Rectal smooth muscle tissue (tissue), 1 donor: ENCODE measurements at regions not wholly inside any gene's neighbourhood (a gene's known extent, or its start where the extent isn't known, plus 50 kb on each side); places are given as distances from the start of the nearest gene placed in this dataset.

Experiments
- H3K27ac ChIP-seq: one replicate; pipeline ENCODE4 v1.7.0; 2013; ENCODE audit warnings: low read depth, low read length, inconsistent platforms
- H3K27me3 ChIP-seq: one replicate; pipeline ENCODE4 v1.7.0; 2013; ENCODE audit warnings: low read length; ENCODE audit not compliant: control insufficient read depth, insufficient read depth
- H3K36me3 ChIP-seq: one replicate; pipeline ENCODE4 v1.7.0; 2013; ENCODE audit warnings: low read length; ENCODE audit not compliant: control insufficient read depth, insufficient read depth
- H3K4me1 ChIP-seq: one replicate; pipeline ENCODE4 v1.7.0; 2013; ENCODE audit warnings: low read length; ENCODE audit not compliant: control insufficient read depth, insufficient read depth
- H3K4me3 ChIP-seq: one replicate; pipeline ENCODE4 v1.7.0; 2013; ENCODE audit warnings: low read length
- H3K9ac ChIP-seq: one replicate; pipeline ENCODE4 v1.7.0; 2013; ENCODE audit warnings: low read length

DNA sequence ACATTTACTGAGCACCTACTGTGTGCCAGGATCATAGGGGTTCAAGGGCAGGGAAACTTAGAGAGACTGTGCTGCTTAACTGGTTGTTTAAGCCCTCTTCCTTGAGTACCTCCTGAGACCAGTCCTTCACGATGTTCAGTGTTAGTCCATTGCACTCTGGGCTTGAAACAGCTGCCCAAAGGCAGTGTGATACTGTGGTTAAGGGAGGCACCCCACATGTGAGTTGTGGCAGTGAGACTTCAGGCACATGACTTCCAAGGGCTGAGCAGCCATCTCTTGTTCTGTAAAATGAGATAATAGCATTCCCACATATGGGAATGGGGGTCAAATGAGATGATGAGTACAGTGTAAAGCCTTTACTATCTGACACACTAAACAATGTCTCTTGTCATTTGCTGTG, 75.1 kb downstream of the LINGO1 start:
- H3K4me3 ChIP-seq = no peak overlapping the region
- H3K4me1 ChIP-seq = no peaks in the 10 kb centered on the region
- no peaks in the 10 kb centered on the region for H3K36me3 ChIP-seq
- H3K27me3 ChIP-seq = no peaks in the 10 kb centered on the region
- H3K9ac ChIP-seq = no peak overlapping the region
- no peak overlapping the region for H3K27ac ChIP-seq

DNA sequence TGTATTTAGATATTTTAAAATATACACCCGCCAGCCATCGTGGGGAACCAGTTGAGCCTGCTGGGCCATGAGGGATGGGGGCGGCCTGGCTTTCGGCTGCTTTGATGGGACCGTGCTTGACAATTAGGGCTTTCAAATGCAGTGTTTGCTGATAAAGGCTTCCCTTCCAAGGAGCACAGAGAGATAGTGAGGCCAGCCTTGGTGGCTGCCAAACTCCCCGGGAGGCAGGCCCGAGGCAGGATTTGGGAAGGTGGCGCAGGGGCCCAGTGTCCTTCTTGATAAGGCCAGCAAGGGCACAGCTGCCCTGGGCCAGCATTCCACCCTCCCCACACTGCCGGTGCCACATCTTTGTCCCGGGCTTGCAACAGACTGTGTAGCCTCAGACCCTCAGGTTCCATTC, 75.6 kb downstream of the LINGO1 start:
- Histone ChIP-seq H3K27ac (no peak overlapping the region), H3K36me3 (no peaks in the 10 kb centered on the region), H3K4me1 (no peaks in the 10 kb centered on the region), H3K4me3 (no peak overlapping the region), H3K9ac (no peak overlapping the region), H3K27me3 (no peaks in the 10 kb centered on the region)

DNA sequence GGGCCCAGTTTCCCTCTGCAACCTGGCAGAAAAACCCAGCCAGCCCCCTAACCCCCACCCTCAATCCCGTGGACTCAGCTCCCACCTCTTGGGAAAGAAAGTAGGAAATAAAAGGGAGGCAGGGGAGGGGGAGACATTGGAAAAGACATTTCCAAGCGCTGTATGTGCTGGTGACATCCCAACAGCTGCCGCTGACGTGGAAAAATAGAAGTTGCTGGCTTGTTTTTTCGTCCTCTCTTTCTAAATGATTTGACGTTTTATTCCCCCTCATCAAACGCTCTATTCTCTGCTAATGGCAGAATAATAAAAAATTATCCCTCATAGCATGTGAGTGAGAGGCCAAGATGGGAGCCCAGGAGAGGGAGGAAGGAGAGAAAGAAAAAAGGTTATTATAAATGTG, 76.1 kb downstream of the LINGO1 start:
- Histone ChIP-seq H3K27ac (no peak overlapping the region), H3K4me3 (no peak overlapping the region), H3K4me1 (no peaks in the 10 kb centered on the region), H3K27me3 (no peaks in the 10 kb centered on the region), H3K36me3 (no peaks in the 10 kb centered on the region), H3K9ac (no peak overlapping the region)

DNA sequence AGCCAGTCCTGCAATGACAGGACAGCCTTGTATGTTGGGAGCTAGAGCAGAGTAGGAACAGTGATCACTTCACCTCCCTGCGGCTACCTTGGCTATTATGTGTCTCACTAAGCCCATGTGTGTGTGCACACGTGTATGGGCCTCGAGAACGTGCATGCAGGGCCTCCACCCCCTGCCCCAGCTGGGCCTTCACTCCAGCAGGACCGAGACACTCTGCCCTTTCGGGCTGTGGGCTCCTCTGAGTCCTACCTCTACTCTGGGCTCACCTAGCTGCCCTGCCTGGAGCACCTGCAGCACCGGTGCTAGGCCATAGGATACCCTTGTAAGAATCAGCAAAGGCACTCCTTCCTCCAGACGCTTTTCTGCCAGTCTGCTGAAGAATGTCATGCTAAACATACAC, 77.5 kb downstream of the LINGO1 start:
- Histone ChIP-seq H3K27ac (no peak overlapping the region), H3K9ac (no peak overlapping the region), H3K4me3 (no peak overlapping the region), H3K27me3 (no peaks in the 10 kb centered on the region), H3K36me3 (no peaks in the 10 kb centered on the region), H3K4me1 (no peaks in the 10 kb centered on the region)

DNA sequence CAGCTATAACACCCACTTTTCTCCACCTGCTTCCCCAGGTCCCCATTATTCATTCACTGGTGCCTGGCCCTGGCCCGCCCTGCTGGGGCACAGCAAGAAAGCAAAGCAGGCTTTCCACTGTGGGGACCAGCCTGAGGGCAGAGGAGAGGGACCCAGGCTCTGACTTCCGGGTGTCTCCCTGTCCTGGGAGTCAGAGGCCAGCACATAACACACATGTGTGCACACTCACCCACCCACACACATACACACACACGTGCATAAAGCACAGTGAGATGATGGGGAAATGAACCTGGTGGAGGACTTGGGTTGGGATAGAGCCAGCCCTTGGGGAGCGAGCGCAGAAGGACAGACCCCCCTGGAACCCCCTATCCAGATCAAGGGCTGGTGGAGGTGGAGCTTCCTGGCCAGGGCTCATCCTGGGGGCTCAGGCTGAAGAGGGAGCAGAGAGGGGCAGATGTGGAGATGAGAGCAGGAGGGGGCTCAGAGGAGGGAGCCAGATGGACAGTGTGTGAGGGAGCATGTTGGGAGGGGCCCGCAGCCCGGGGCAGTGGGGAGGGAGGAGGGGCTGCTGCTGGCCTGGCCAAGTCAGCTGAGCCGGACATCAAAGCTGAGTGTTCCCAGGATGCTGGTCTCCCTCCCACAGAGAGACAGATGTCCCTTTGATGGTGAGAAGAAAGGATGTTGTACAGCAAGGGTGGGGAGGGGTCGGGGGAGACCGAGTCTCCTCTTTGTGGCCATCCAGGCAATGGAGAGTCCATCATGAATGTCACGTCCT, 78.2 kb downstream of the LINGO1 start:
- H3K27me3 ChIP-seq = no peaks in the 10 kb centered on the region
- no peaks in the 10 kb centered on the region for H3K36me3 ChIP-seq
- no peaks in the 10 kb centered on the region for H3K4me1 ChIP-seq
- no peak overlapping the region for H3K4me3 ChIP-seq
- no peak overlapping the region for H3K9ac ChIP-seq
- H3K27ac ChIP-seq = no peak overlapping the region

DNA sequence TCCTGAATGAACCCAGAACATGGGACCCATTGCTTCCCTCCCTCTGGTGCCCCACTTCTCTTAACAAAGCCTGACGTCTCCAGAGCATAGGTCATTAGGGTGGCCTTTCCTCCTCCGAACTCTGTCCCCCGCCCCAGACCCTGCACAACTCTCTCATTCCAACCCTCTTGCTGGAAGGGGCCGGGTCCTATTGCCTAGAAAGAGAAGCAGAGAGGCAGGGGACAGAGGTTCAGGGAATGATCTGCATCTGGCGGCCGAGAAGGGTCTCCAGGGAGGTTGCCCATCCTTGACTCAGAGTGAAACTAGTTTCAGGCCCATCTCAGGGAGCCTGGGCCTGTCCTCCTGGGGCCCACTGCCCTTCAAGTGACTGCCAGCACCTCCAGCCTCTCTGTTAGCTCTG, 79.0 kb downstream of the LINGO1 start:
- Histone ChIP-seq H3K36me3 (no peaks in the 10 kb centered on the region), H3K4me3 (no peak overlapping the region), H3K4me1 (no peaks in the 10 kb centered on the region), H3K9ac (no peak overlapping the region), H3K27ac (no peak overlapping the region), H3K27me3 (no peaks in the 10 kb centered on the region)

DNA sequence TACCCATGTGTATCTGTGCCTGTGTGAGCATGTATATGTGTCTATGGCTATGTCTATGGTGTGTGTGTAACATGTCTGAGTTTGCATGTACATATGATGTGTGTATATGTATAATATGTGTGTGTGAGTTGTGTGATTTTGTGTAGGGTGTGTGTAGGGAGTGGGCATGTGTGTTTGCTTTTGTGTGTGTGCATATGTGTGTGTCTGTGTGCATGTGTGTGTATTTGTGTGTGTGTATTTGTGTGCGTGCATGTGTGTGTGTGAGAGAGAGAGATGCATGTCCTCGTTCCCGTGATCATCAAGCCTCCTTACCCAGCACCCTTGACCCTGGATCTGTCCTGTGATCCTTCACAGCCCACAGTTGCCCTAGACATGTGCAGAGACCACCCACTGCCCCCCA, 79.5 kb downstream of the LINGO1 start:
- no peak overlapping the region for H3K9ac ChIP-seq
- H3K27me3 ChIP-seq = no peaks in the 10 kb centered on the region
- no peak overlapping the region for H3K4me3 ChIP-seq
- H3K36me3 ChIP-seq = no peaks in the 10 kb centered on the region
- H3K27ac ChIP-seq = no peak overlapping the region
- H3K4me1 ChIP-seq = no peaks in the 10 kb centered on the region

DNA sequence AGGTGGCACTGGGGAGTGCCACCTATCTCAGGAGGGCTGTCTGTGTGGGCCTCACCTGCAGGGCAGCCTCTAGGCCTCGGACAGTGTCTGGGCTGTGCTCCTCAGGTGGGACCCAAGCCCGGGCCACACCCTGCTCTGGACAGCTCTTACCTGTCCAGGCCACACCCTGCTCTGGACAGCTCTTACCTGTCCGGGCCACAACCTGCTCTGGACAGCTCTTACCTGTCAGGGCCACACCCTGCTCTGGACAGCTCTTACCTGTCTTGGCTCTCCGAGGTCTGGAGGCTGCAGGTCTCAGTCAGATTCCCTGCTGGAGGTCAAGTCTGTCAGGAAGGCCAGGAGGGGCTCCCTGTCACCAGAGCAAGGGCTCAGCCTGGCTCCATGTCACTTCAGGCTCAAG, 80.6 kb downstream of the LINGO1 start:
- no peaks in the 10 kb centered on the region for H3K4me1 ChIP-seq
- no peaks in the 10 kb centered on the region for H3K36me3 ChIP-seq
- no peak overlapping the region for H3K4me3 ChIP-seq
- H3K27ac ChIP-seq = no peak overlapping the region
- no peaks in the 10 kb centered on the region for H3K27me3 ChIP-seq
- no peak overlapping the region for H3K9ac ChIP-seq

DNA sequence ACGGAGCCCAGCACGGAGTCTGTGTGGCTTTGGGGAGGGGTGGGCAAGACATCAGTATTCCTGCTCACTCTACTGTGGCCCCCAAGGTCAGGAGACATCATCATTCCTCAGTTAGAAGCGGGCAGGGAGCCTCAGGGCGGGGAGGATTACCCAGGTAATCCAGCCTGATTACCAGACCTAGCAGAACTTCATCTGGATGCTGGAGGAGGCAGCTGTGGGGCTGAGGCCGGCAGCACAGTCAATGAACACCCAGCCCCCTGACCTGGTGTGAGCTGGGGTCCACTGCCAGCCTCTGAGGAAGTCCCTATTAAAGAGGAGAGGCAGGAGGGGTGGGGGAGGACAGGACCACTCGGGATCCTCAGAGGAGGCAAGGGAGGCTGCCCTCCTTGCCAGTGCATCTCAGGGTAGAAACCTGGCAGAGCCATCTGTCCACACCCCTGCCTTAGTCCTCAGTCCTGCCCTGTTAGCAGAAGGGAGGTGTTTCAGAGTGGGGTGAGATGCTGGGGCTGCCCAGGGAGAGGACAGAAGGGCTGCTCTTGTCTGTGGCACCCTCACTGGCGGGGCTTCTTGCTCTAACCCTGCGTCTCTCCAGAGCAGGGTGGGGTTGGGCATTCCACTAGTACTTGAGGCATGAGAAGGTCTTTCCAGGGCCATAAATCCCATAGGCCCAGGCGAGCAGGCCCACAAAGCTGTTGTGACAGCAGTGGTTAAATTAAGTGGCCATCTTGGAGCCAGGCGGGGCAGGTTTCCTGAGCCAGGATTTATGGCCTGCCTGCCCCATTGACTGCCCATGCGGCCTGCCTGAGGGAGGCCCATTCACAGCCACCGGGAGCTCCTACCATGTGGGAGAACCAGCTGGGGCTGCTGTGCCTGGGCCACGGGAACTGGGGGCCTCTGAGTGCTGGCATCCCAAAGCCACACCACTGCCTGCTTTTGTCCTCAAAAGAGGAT, 82.1 kb downstream of the LINGO1 start:
- H3K9ac ChIP-seq = no peak overlapping the region

DNA sequence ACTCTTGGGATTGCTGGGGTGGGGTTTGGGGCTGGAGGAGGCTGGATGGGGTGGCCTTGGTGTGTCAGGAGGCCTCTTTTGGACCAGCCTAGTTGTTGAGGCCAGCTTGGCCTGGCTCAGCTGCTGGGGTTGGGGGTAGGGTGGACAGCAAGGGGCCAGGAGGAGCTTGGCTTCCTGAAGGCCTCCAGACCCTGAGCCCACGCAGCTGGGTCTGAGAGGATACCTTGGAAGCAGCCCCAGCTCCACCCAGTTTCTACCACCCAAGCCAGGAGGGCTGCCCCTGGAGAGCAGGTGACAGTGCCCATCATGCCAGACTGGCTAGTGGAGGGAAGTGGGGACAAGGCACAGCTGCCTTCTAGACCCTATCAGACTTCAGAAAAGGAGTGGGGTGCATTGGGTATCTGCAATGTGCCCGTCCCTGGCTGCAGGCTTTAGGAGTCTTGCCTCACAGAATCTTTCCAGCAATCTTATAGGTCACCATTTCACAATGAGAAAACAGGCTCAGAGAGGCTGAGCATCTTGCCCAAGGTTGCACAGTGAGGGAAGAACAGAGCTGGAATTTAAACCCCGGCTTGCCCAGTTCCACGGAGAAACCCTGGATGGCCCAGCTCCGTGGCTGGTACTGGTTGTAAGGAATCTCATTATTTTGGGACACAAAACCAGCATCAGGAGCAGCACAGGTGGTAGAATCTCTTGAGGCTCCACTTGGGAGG, 83.0 kb downstream of the LINGO1 start:
- H3K4me1 ChIP-seq = no peaks in the 10 kb centered on the region
- H3K27me3 ChIP-seq = no peaks in the 10 kb centered on the region
- H3K27ac ChIP-seq = no peak overlapping the region
- no peak overlapping the region for H3K4me3 ChIP-seq
- no peak overlapping the region for H3K9ac ChIP-seq
- no peaks in the 10 kb centered on the region for H3K36me3 ChIP-seq

More for the DNA sequence above, 82.1 kb downstream of the LINGO1 start:
- Histone ChIP-seq H3K36me3 (no peaks in the 10 kb centered on the region), H3K4me1 (no peaks in the 10 kb centered on the region), H3K4me3 (no peak overlapping the region), H3K27me3 (no peaks in the 10 kb centered on the region), H3K27ac (no peak overlapping the region)

DNA sequence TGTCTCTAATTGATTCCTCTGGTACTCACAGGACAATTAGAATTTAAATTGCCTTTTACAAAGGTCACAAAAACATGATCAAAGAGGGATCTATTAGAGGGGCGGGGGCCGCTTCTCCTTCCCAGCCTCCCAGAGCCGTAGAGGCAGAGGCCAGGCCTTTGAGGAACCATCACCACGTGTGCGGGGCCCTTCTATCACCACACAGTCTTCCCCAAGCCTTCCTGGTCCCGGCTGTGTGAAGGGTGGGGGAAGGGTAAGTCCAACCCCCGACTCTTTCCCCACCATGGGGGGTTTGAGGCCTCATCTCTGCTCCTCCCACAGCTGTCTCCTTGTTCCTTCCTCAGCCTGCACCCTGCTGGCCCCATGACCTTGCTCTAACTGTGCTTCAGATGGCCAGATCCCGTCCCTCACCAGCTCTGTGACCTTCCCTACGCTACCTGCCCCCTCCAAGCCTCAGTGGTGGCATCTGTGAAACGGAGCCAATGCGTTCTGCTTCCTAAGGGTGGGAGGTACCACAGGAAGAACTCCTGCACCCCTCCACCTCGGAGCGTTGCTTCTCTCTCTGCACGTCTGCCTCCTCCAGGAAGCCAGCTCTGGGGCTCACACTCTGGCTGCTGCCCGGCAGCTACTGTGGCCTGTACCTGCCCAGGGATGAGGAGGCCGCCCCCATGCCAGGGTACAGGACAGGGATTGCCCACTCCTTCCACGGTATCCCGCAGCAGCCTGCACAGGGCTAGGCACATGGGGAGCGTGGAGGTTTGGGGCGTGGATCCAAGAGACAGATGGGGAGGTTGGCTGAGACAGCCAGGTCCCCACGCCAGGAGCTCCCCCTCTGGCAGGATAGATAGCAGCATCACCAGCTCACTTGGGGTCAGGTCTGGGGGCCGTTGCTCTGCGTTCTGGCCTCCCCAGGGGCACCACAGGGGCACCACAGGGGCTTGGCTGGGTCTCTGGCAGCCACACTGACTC, 83.8 kb downstream of the LINGO1 start:
- Histone ChIP-seq H3K4me3 (no peak overlapping the region), H3K27me3 (no peaks in the 10 kb centered on the region), H3K36me3 (no peaks in the 10 kb centered on the region), H3K4me1 (no peaks in the 10 kb centered on the region), H3K27ac (no peak overlapping the region), H3K9ac (no peak overlapping the region)
